Psoas muscle (tissue), 7 donors: ENCODE measurements at regions not wholly inside any gene's neighbourhood (a gene's known extent, or its start where the extent isn't known, plus 50 kb on each side); places are given as distances from the start of the nearest gene placed in this dataset.

ENCODE experiments used
- ATAC-seq, 4 donors: fragments of 200-7000 bp; cut with Tn5 transposase; one replicate each; pipeline ENCODE4 v1.9.1; 2020; ENCODE audit warnings: moderate library complexity in 3 of 4, mild to moderate bottlenecking in 2 of 4
- DNase-seq, 2 donors: peaks; one replicate each; pipeline ENCODE4 v3.0.0-alpha.2; 2020
- H3K27ac ChIP-seq: fragments of 200-600 bp; one replicate; pipeline ENCODE4 v1.8.0; 2022
- H3K27me3 ChIP-seq, 3 donors: fragments of 200-600 bp in 1 of 3; one replicate each; pipeline versions ENCODE4 v1.6.1 to v1.8.0; 2013 to 2022; ENCODE audit warnings: low read length in 2 of 3, mild to moderate bottlenecking in 2 of 3, moderate library complexity in 1 of 3; ENCODE audit not compliant: insufficient read depth in 3 of 3
- H3K36me3 ChIP-seq, 2 donors: fragments of 200-600 bp in 1 of 2; one replicate each; pipeline versions ENCODE4 v1.6.1 to v1.8.0; 2013 to 2022; ENCODE audit warnings: low read depth in 1 of 2, mild to moderate bottlenecking in 1 of 2, moderate library complexity in 1 of 2; ENCODE audit not compliant: insufficient read depth in 1 of 2
- H3K4me1 ChIP-seq: fragments of 200-600 bp; one replicate; pipeline ENCODE4 v1.8.0; 2022
- H3K4me3 ChIP-seq: fragments of 200-600 bp; one replicate; pipeline ENCODE4 v1.8.0; 2022; ENCODE audit warnings: mild to moderate bottlenecking
- H3K9me3 ChIP-seq: fragments of 200-600 bp; one replicate; pipeline ENCODE4 v1.8.0; 2022
- WGBS, 3 donors: extraction: QIAGEN DNeasy Blood & Tissue Kit; methylation state at CpG; one replicate each; pipeline versions ENCODE4 v1.1.6 to v1.1.7; 2013; 5-methylcytosine and 5-hydroxymethylcytosine counted together
- intact Hi-C, 2 donors: fragments of 100-400 bp; cut with DNase I; formaldehyde crosslinking; loops; one replicate each; pipeline versions ENCODE4 v1.11.0 to v1.14.2; 2022
- TF ChIP-seq, protein P1 (sequence below): fragments of 200-600 bp; IDR thresholded peaks from one replicate; pipeline ENCODE4 v1.8.0; 2022; ENCODE audit warnings: antibody characterized with exemption
- donor health status: healthy with polysubstance abuse.
- donor health status: DM: no; HTN: no; CAD: no; lungs with moderate emphysema.
- donor health status: Bipolar disorder and iron deficiency.
- donor health status: healthy.
- donor health status: DM: yes; HTN: yes; CAD: no.
- donor health status: DM: no; HTN: no; CAD: no.
- donor health status: DM: yes; HTN: yes; CAD: no.

DNA sequence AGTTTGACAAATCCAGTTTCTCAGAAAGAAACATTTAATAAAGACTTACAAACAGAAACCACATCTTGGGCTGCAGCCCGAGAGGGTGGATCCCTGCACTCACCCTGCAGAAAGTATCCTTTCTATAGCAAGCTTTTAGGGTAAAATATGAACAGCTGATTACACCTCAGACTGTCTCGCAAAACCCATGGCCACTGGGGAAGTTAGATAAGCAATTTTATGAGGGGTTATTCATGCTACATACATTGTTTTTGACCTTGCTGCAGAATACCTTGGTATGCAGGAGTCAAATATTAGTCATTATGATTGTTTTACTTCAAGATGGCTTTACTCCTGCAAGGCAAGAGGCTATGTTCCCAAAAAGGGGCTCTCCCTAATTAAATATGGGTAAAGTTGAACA is 126.9 kb downstream of the OR2B2 start:
- intact Hi-C loops, result no loop called here
- Histone ChIP-seq H3K36me3 (no peaks in the 10 kb centered on the region), H3K27ac (no peak overlapping the region), H3K4me1 (no peaks in the 10 kb centered on the region), H3K4me3 (no peak overlapping the region), H3K27me3 (peaks cover 0 to 39% (median 0%) of the 10 kb centered on the region in 3 donors), H3K9me3 (no peaks in the 10 kb centered on the region)
- 62 to 79% (median 76%) methylated on average over 2 of the region's 2 CpGs for WGBS, 3 donors
- TF ChIP-seq, protein P1, sequence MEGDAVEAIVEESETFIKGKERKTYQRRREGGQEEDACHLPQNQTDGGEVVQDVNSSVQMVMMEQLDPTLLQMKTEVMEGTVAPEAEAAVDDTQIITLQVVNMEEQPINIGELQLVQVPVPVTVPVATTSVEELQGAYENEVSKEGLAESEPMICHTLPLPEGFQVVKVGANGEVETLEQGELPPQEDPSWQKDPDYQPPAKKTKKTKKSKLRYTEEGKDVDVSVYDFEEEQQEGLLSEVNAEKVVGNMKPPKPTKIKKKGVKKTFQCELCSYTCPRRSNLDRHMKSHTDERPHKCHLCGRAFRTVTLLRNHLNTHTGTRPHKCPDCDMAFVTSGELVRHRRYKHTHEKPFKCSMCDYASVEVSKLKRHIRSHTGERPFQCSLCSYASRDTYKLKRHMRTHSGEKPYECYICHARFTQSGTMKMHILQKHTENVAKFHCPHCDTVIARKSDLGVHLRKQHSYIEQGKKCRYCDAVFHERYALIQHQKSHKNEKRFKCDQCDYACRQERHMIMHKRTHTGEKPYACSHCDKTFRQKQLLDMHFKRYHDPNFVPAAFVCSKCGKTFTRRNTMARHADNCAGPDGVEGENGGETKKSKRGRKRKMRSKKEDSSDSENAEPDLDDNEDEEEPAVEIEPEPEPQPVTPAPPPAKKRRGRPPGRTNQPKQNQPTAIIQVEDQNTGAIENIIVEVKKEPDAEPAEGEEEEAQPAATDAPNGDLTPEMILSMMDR, result no peak
- no peak for DNase-seq
- no peak for ATAC-seq

DNA sequence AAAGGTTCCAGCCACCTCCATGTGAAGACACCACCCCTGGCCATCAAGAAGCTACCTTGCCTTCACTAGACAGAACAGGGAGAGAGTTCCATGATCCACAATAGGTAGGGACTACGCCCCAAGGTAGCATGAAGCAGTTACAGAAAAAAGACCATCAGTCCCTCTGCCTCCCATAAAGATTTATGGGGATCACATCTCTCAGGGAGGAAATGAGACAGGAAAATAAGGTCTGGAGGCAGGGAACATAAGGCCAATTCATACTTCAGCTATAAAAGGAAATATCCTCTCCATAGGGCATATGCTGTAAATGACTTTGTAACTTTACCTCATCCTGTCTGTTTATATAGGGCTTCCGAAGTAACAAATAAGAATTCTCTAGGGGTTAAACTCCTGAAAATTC is 129.4 kb downstream of the OR2B2 start:
- H3K27ac ChIP-seq, result no peak overlapping the region
- TF ChIP-seq, protein P1, result no peak
- no peaks in the 10 kb centered on the region for H3K4me1 ChIP-seq
- H3K4me3 ChIP-seq, result no peak overlapping the region
- H3K36me3 ChIP-seq, result no peaks in the 10 kb centered on the region
- no peaks in the 10 kb centered on the region for H3K9me3 ChIP-seq
- DNase-seq (no peak), ATAC-seq (no peak)
- WGBS, 3 donors, result 83 to 88% (median 86%) methylated on average over 2 of the region's 2 CpGs
- peaks cover 0 to 15% (median 0%) of the 10 kb centered on the region in 3 donors for H3K27me3 ChIP-seq
- intact Hi-C loops, result no loop called here

DNA sequence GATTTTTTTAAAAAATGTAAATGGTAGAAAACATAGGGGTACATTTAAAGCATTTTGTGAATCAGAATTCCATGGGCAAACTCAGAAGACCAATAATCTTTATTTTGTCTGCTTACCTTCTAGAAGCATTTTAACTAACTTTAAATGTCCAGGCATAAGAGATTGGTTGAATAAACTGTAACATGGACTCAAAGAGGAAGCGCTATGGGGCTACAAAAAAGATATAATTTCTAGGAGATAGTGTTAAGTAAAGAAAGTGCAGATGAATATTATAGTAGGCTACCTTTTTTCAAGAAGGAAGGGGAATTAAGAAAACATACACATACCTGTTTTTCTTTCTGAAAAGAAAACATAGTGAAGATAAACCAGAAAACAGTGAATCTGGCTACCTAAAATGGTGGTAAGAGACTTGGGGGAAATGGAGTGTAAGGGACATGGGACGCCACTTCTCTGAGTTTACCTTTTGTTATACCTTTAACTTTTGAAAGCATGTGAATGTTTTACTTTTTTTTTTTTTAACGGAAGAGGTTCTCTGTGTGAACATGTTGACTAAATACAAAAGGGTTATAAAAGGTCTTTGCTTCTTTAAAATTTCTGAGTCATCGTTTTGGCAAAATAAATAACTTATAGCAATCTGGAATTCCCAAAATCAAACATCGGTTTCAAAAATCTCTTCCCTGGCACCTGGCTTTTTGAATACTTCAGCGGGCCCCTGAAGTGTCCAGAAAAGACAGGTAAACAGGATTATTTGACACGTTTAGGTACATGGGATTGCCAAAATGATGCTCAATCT is 133.4 kb downstream of the OR2B2 start:
- Histone ChIP-seq H3K4me1 (no peaks in the 10 kb centered on the region), H3K9me3 (no peaks in the 10 kb centered on the region), H3K27ac (no peak overlapping the region), H3K36me3 (no peaks in the 10 kb centered on the region), H3K4me3 (no peak overlapping the region), H3K27me3 (no peaks in the 10 kb centered on the region)
- intact Hi-C loops, result no loop called here
- TF ChIP-seq, protein P1, result no peak
- DNase-seq (no peak), ATAC-seq (no peak)
- 83 to 87% (median 85%) methylated on average over 7 of the region's 7 CpGs for WGBS, 3 donors

DNA sequence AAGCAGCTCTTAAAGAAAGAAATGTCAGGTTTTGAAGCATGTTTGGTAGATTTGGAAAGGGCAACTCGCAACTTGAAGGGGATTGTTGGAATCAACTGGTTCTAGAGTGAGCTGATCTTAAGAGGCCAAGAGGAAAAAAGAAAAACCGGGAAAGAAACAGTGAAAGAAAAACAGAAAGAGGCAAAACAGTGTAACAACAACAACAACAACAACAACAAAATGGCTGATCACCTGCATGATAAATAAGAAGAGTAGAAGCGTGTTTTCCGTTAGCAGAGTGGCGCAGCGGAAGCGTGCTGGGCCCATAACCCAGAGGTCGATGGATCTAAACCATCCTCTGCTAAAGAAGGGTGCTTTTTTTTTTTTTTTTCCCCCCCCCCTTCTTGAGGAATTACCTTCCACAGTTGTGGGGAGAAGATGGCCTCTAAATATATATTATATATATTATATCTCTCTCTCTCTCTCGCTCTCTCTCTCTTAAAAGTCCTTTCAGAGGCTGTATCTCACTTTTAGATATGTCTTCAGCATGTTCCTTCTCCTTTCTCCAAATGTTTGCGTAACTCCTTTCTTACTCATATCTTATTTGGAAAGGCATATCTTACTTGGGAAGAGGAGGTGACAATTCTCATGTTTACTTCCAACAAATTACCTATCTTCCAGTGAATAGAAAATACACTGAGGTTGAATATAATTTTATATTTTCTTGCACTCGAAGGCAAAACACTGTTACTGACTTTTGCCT is 134.4 kb downstream of the OR2B2 start:
- ATAC-seq (no peak), DNase-seq (no peak)
- Histone ChIP-seq H3K4me3 (no peak overlapping the region), H3K4me1 (no peaks in the 10 kb centered on the region), H3K27me3 (no peaks in the 10 kb centered on the region), H3K9me3 (no peaks in the 10 kb centered on the region), H3K27ac (no peak overlapping the region), H3K36me3 (no peaks in the 10 kb centered on the region)
- intact Hi-C loops, result no loop called here
- 65 to 78% (median 66%) methylated on average over 11 of the region's 11 CpGs for WGBS, 3 donors
- TF ChIP-seq, protein P1, result no peak
